Testis (tissue), 2 donors: ENCODE measurements at regions not wholly inside any gene's neighbourhood (a gene's known extent, or its start where the extent isn't known, plus 50 kb on each side); places are given as distances from the start of the nearest gene placed in this dataset.

Source experiments
- CTCF ChIP-seq, 3 experiments: fragments of 450-650 bp in 2 of 3; fragments of 200-600 bp in 1 of 3; sonication (generic) in 1 of 3; IDR thresholded peaks; one replicate each; pipeline ENCODE4 v1.5.1; 2016 to 2019; ENCODE audit warnings: antibody characterized with exemption in 3 of 3, mild to moderate bottlenecking in 2 of 3, moderate library complexity in 1 of 3
- POLR2A ChIP-seq: fragments of 450-650 bp; IDR thresholded peaks from one replicate; pipeline ENCODE4 v1.6.1; 2017; ENCODE audit warnings: antibody characterized with exemption, mild to moderate bottlenecking, moderate library complexity

- TF ChIP-seq CTCF (IDR thresholded peaks at IDR 0.05) (no peak), POLR2A (no peak)
Measured at GRCh38 chr6:149212892-149213801, 104.4 kb upstream of the TAB2 start.
